GM21526 (cell line): ENCODE measurements at regions not wholly inside any gene's neighbourhood (a gene's known extent, or its start where the extent isn't known, plus 50 kb on each side); places are given as distances from the start of the nearest gene placed in this dataset.
"Not testable (repeated sequence)": the region's sequence is repeated elsewhere in the genome, so short reads cannot be mapped to it uniquely, and the experiment has no call there.

Experiments used
- ATAC-seq: cut with Tn5 transposase; IDR thresholded peaks from one replicate; pipeline ENCODE4 v1.9.1; 2021; ENCODE audit warnings: moderate library complexity; ENCODE audit not compliant: unreplicated experiment, low FRiP score

- peak; percentile 97 for ATAC-seq
Measured at GRCh38 chr4:179307297-179308136, 1865.3 kb upstream of the AGA start.

DNA sequence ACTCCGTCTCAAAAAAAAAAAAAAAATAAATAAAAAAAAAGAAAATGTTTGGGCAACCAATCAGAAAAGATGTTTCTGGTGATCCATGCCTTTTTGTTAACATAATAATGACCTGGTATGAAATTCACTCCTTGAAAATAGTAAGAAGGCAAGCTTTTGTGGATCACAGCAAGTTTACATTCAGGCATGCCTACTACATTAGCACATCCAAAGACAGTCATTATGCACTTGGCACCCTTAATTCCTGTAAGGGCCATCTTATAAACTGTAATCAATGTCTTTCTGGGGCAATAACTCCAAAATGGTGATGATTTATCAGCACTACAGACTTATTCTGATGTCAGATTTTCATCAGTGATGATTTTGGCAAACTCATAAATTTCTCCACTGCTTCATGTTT, 1871.6 kb upstream of the AGA start:
- no peak for ATAC-seq

GRCh38 chr4:179325181-179325580, 1882.9 kb upstream of the AGA start:
- no peak for ATAC-seq

DNA sequence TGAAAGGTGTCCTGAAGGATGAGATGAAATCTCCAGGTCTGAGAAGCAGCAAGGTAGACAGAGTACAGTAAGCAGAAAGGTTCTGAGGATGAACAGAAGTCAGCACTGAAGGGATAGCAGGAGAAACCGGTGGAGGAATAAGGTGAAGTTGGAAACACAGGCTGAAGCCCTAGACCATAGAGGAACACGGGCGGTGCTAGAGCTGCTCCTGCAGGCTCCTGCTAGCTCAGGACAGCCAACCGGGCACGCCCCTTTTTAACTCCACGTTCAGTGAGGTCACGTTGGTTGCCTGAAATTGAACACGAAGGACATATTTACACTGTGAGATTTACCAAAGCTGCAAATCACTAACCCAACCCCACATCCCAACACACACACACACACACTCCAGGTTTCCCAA, 1886.4 kb upstream of the AGA start:
- ATAC-seq: no peak

- ATAC-seq: no peak
Measured at GRCh38 chr4:179331362-179331761, 1889.1 kb upstream of the AGA start.

DNA sequence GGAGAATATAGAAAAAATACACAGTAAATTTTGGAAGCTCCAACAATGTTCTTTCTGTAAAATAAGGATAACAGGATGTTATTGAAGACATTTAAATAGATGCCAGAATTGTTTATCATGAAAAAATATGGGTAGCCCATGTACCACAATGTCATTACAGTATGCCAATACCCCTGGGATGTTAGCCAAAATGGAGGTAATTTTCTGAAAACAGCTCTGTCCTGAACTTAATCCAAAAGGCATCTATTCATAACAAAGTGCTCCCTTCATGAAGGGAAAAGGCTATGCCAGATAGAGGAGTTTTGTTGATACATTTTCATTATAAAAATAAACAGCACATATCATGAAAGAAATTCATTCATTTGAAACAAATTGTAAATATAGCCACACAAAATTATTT, 1902.6 kb upstream of the AGA start:
- no peak for ATAC-seq

GRCh38 chr4:179352221-179352620, 1910.0 kb upstream of the AGA start:
- ATAC-seq: no peak

DNA sequence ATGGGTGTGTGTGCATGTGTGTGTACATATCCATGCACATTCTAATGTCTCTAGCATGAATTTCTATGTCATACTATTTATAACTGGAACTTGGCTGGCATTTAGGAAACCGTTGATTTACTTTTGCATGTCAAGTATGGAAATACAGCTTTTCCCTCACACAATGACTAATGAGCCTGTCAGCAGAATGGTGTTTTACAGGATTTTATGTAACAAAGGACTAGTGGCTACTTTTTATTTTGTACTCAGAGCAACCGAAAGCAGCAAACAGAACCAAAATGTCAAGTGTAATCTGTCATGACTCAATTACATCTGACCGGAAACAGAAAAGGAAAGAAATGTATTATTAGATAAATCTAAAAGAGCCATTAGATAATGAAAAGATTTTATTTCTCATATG, 1911.5 kb upstream of the AGA start:
- no peak for ATAC-seq

- no peak for ATAC-seq
Measured at GRCh38 chr4:179361978-179362486, 1919.8 kb upstream of the AGA start.

- not testable (repeated sequence) for ATAC-seq
Measured at GRCh38 chr4:179365932-179366331, 1923.7 kb upstream of the AGA start.

- no peak for ATAC-seq
Measured at GRCh38 chr4:179372242-179372641, 1930.0 kb upstream of the AGA start.

DNA sequence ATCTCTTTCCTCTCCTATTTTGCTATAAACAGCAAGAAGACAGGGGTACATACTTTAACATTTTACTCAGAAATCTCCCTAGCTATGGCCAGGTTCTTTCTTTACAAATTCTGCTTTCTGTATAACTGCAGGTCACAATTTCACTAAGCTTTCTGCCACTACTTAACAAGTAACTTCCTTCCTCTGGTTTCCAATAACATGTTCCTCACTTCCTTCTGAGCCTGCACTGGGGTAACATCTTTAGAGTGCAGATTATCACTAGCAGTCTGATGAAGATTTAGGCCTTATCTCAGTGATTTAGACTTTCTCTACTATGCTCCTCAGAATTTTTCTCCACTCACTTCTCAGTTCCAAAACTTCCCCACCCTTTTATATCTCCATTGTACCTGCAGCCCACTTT, 1930.5 kb upstream of the AGA start:
- no peak for ATAC-seq

DNA sequence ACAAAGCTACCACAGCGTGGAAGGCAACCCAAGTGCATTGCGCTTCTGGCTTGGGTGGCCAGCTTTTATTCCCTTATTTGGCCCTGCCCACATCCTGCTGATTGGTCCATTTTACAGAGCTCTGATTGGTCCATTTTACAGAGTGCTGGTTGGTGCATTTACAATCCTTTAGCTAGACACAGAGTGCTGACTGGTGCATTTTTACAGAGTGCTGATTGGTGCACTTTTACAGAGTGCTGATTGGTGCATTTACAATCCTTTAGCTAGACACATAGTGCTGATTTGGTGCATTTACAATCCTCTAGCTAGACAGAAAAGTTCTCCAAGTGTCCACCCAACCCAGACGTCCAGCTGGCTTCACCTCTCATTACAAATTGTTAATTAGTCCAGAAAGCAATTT, 1936.6 kb upstream of the AGA start:
- ATAC-seq: not testable (repeated sequence)

DNA sequence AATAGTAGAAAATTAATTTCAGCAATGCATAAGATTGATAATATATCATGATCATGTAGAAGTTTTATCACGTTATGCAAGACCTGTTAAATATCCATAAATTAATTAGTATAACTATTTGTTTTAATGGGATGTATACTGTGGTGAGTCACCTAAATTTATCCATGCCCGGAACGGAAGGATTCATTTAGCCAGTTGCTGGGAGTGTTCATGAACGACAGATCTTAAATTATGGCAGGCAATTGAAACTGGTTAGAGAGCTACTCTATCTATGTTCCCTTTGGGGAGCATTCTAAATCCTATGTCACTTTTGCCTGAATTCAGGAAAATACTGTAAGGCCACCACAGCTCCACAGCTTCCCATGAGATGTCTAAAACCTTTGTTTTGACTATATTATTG, 1950.5 kb upstream of the AGA start:
- no peak for ATAC-seq

DNA sequence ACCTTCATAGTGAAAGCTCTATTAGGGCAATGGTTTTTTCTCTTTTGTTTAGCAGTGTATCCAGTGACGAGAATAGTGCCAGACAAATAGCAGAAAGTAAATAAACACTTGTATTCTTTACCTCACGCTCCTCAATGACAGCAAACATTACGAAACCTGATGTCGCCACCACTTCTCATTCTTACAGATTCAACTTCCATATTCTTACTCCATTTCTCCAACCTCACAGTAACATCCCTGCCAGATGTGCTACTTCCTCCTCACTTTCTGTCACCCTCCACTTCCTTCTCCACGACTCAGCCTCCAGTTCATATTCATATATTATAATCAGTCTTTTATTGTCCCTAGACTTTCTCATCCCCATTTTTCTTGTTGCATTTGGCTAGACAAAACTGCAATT, 1956.2 kb upstream of the AGA start:
- ATAC-seq: no peak

DNA sequence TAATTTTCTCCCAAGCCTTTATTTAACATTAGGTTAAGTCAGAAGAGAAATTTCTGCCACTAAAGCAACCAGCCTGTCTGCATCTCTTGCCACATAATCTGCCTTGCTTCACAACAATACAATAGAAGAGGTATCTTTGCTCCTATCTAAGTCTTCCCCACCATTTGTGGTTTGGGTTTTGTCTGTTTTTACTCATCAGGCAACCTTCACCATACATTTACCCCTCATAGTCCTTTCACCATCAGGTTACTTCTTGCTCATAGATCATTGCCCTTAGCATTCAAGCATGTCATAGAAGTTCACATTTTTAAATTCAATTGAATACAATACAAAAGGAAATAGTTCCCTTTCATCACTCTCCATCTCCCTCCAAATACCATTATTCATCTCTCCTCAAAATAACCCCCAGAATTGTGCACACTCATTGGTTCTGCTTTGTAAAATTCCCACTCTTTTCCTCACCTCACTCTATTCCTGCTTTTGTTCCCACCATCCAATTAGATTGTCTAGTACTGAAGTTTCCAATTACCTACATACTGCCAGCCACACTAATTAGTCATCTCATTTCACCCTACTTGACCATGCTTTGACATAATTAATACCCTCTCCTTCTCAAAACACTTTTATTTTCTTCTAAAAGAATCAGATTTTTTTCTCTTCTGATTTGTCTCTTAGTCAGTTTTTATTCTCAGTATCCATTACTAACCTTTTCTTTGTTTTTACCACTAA, 1957.0 kb upstream of the AGA start:
- ATAC-seq: no peak

- no peak for ATAC-seq
Measured at GRCh38 chr4:179415037-179415846, 1973.0 kb upstream of the AGA start.

- ATAC-seq: no peak
Measured at GRCh38 chr4:179415847-179416223, 1973.6 kb upstream of the AGA start.

- no peak for ATAC-seq
Measured at GRCh38 chr4:179417357-179417756, 1975.1 kb upstream of the AGA start.

- no peak for ATAC-seq
Measured at GRCh38 chr4:179437962-179438361, 1995.7 kb upstream of the AGA start.

DNA sequence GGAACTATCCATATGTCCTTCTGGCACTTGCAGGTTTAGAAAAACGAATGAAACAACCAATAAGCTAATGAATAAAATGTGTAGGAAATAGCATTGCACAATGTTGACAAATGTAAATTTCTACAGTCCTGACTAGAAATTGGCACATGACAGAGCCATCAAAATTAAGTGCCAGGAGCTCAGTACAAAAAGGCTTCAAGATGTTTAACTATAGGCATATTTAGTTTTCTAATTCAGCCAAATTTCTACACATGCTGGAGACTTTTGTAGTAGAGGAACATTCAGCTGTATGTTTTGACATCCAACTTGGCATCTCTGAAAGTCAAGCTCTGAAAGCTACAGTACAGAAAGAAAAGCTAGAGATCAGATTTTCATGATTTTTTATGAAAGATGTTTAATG, 1999.4 kb upstream of the AGA start:
- ATAC-seq: no peak
